ENCODE measurements at regions not wholly inside any gene's neighbourhood (a gene's known extent, or its start where the extent isn't known, plus 50 kb on each side); places are given as distances from the start of the nearest gene placed in this dataset.
"Not testable (repeated sequence)": the region's sequence is repeated elsewhere in the genome, so short reads cannot be mapped to it uniquely, and the experiment has no call there.

- no peak for DNase-seq
Observed at GRCh38 chr19:20385061-20385460, 180.5 kb downstream of the ZNF737 start.

- no peak for DNase-seq
Observed at GRCh38 chr19:20371911-20372310, 193.7 kb downstream of the ZNF737 start.

- DNase-seq: not testable (repeated sequence)
Observed at GRCh38 chr19:20371304-20371703, 194.3 kb downstream of the ZNF737 start.

DNA sequence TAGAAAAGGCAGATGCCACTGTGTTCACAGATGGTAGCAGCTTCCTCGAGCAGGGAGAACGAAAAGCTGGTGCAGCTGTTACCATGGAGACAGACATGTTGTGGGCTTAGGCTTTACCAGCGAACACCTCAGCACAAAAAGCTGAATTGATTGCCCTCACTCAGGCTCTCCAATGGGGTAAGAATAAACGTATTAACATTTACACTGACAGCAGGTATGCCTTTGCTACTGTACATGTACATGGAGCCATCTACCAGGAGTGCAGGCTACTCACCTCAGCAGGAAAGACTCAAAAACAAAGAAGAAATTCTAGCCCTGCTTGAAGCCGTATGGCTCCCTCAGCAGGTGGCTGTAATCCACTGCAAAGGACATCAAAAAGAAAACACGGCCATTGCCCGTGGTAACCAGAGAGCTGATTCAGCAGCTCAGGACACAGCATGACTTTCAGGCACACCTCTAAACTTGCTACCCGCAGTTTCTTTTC lies 197.7 kb downstream of the ZNF737 start:
- no peak for DNase-seq

DNA sequence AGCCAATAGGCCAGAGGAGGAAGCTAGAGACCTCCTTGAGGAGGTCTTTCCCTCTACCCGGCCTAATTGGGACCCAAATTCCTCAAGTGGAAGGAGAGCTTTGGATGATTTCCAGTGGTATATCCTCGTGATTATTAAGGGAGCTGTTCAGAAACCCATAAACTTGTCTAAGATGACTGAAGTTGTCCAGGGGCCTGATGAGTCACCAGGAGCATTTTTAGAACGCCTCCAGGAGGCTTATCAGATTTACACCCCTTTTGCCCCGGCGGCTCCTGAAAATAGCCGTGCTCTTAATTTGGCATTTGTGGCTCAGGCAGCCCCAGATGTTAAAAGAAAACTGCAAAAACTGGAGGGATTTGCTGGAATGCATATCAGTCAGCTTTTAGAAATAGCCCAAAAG lies 198.1 kb downstream of the ZNF486 start:
- no peak for DNase-seq

DNA sequence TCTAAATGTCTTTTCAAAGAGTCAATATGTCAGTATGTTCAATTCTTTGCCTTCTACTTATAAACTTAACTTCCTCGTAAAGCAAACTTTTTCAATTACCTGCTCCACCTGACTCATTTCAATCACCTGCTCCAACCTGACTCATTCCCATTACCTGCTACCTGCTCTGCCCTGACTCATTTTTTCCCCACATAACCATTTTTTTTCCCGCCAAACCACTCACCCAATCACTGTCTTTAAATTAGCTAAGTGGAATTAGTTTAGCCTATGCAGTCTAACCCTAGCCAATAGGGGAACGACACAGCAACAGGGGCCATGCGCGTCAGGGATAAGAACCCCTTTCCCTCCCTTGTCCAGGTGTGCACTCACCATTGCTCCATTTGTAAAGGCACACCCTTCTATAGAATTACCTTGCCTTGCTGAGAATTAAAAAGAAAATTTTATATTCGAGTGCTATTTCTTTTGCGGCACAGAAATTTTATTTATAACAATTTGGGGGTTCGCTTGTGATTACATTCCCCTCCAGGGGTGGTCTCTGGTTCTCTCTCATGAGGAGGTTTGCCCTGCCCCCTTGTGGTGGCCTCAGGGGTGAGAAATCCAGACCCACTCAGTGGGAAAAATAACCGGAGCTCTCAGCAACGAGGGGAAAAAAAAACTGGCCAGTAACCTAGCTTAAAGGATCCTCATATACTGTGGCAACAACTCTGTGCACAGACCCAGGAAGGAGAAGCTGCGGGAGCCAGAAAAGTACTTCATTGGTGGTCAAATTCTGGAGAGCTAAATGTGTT lies 193.1 kb downstream of the ZNF486 start:
- no peak for DNase-seq

GRCh38 chr19:20358841-20359465 lies 191.9 kb downstream of the ZNF486 start:
- DNase-seq: not testable (repeated sequence)

- DNase-seq: no peak
Observed at GRCh38 chr19:20357921-20358320, 190.9 kb downstream of the ZNF486 start.

DNA sequence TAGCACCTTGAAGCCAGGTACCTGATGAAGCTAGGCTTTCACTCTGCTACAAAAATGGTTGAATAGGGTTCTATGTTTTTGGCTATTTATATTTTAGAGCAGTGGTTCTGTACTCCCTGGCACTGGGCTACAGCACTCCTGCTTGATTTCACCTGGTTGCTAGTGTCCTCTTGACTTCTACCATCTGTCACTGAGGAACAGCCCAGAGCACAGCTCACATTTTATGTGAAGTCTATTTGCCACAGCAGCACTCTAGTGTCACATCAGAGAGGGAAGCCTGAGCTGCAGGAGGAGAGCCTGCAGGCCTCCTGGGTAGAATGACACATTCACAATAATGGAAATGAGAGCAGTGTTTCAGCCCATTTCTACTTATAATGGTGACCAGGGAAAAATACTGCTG lies 184.2 kb downstream of the ZNF486 start:
- no peak for DNase-seq

DNA sequence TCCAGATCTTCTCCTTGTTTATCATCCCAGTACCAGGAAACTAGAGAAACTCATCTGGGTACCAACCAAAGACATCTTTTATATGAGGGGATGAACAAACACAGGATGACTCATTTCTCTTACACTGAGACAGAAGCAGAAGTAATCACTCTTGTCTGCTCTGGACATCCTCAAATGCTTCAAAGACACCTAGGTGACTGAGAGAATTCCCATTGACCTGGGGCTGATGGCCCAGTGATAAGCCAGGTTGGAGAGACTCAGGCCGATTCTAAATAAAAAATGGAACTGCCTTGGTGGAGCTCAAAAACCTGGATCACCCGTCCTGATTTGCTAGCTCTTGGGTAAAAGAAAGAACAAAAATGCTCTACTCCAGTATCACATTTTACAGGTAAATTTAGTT lies 182.2 kb downstream of the ZNF486 start:
- no peak for DNase-seq

GRCh38 chr19:20339444-20339843 lies 172.4 kb downstream of the ZNF486 start:
- DNase-seq: no peak

DNA sequence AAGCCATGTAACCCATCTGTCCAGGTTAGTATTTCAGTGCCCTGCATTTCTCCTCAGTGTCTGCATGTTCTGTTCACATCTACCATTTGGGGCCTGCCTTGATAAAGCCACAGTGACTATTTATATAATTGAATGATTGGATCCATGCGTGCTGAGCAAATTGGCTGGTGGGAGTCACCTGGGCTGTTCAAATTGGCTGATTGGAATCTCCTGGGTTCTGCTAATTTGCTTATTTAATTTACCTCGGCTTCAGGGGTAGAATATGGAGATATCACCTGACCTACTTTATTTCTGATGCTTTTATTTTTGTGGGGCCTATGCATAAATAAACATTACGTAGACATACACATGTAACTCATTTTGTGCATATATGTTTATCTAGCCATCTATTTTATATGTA lies 167.7 kb downstream of the ZNF486 start:
- no peak for DNase-seq

DNA sequence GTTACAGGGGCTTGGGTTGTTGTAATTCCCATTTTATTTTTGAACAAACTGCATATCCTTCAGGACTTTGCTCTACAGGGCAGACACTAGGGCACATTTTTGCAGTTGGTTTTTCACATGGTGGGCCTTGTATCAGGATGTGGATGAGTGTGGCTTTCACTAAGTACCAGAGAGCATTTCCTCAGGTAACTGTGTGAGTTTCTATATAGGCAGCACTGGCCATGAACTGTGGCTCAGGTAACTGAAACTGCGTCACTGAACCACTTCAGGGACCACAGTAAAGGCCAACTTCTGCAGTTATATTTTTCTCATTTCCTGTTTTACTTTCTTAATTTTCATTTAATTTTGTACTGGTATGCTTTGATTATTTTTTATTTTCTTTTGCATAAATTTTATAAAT lies 166.5 kb downstream of the ZNF486 start:
- DNase-seq: no peak

GRCh38 chr19:20325151-20325550 lies 158.1 kb downstream of the ZNF486 start:
- no peak for DNase-seq

DNA sequence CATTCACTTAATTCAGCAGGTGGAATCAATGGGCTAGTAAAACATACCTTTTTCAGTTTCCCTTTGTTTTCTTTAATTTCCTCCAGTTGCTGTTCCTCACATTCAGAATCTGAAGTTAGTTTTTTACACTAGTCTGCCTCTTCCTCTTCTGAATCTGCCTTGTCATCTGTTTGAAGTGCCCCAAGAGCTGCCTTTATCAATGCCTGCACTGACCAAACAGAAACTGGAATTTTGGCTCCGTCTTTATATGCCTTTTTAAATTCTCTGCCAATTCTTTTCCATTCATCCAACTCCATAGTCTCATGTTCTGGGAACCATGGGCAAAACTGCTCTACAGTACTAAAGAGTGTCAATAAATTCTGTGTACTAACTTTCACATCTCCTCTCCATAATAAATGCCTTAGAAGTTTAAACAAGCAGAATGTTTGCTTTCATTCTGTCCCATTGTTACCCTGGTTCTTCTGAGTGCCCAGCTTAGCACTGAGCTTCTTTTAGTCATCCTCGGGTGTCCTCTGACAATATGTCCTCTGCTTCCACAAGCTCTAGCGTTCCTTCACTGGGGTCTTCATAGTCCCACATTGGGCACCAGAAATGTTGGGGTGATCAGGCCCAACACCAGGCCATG lies 154.2 kb downstream of the ZNF486 start:
- DNase-seq: no peak

GRCh38 chr19:20320191-20320590 lies 153.2 kb downstream of the ZNF486 start:
- DNase-seq: no peak

DNA sequence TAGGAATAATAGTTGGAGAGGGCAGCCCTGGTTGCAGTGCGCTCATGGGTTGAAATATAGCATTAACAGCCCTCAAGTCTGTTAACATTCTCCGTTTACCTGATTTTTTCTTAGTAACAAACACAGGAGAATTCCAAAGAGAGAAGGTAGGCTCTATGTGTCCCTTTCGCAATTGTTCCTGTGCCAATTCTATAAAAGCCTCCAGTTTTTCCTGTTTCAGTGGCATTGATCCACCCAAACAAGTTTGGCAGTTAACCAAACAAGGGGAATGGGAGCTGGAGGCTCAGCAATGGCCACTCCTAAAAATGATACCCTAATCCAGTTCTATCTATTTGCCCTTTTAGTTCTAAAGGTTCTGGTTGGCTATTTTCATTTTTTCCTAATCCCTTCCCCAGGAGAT lies 151.6 kb downstream of the ZNF486 start:
- DNase-seq: no peak

- no peak for DNase-seq
Observed at GRCh38 chr19:20315543-20315942, 148.5 kb downstream of the ZNF486 start.

GRCh38 chr19:20313894-20314293 lies 146.9 kb downstream of the ZNF486 start:
- no peak for DNase-seq

- DNase-seq: no peak
Observed at GRCh38 chr19:20307127-20307526, 140.1 kb downstream of the ZNF486 start.

- not testable (repeated sequence) for DNase-seq
Observed at GRCh38 chr19:20296314-20296713, 129.3 kb downstream of the ZNF486 start.

DNA sequence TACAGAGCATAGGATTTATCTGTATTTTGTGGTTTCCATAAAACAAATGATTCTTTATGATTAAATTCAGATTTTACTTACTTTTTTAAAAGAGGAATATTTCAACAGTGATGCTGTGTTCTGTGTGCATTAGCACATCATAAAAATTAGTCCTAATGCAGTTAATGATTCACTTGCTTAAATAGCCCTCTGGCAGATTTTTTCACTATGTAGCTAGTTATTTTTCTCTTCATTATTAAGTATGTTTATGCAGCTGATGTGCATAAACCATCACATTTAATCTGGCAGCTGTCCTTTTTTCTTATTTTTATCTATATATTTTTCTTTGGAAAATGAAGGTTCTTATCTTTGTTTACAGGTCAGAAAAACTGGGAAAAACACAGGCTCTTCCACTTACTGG lies 127.2 kb downstream of the ZNF486 start:
- no peak for DNase-seq

- not testable (repeated sequence) for DNase-seq
Observed at GRCh38 chr19:20292520-20292919, 125.5 kb downstream of the ZNF486 start.

GRCh38 chr19:20289186-20289585 lies 122.2 kb downstream of the ZNF486 start:
- no peak for DNase-seq
